ENCODE measurements at regions not wholly inside any gene's neighbourhood (a gene's known extent, or its start where the extent isn't known, plus 50 kb on each side); places are given as distances from the start of the nearest gene placed in this dataset.
"Not testable (repeated sequence)": the region's sequence is repeated elsewhere in the genome, so short reads cannot be mapped to it uniquely, and the experiment has no call there.

DNA sequence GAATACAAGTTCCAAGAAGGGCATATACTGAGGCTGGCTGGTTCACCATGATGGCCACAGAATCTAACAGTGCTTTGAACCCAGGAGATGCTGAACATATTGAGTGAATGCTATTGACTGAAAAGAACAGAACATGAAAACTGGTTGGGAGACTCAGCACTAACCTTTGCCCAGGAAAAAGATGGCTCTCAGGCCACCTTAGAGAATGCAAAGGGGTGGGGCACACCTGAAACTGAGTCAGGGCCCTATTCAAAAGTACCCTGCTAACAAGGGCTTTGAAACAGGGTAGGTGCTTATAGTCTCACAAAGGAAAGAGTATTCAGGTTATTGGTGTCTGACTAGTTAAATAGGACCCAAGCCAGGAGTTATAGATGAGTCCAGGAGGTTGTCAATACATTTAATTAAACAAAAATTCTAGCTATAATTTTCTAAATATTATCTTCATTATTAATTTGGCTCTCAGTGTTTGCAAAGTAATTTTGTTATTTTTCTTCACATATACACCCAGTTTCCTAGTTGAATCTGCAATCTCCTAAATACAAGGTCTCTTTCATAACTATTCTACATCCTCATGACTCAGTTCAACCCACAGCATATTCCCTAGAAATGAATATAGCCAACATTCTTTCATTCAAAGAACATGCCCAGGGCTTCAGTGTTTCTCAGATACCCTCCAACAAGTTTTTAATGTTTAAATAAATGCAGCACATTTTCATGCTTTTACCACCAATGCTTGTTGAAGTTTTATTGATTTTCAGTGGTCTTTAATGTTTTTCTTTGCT is 144.2 kb upstream of the RAPGEF2 start:
- TF ChIP-seq, protein P1, sequence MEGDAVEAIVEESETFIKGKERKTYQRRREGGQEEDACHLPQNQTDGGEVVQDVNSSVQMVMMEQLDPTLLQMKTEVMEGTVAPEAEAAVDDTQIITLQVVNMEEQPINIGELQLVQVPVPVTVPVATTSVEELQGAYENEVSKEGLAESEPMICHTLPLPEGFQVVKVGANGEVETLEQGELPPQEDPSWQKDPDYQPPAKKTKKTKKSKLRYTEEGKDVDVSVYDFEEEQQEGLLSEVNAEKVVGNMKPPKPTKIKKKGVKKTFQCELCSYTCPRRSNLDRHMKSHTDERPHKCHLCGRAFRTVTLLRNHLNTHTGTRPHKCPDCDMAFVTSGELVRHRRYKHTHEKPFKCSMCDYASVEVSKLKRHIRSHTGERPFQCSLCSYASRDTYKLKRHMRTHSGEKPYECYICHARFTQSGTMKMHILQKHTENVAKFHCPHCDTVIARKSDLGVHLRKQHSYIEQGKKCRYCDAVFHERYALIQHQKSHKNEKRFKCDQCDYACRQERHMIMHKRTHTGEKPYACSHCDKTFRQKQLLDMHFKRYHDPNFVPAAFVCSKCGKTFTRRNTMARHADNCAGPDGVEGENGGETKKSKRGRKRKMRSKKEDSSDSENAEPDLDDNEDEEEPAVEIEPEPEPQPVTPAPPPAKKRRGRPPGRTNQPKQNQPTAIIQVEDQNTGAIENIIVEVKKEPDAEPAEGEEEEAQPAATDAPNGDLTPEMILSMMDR (conservative IDR thresholded peaks at IDR 0.05; ENCODE audit: low read depth, low read length) = no peak
- no peak for DNase-seq (ENCODE audit: low read depth)
- no peak overlapping the region for H3K4me3 ChIP-seq (ENCODE audit: low read length)

DNA sequence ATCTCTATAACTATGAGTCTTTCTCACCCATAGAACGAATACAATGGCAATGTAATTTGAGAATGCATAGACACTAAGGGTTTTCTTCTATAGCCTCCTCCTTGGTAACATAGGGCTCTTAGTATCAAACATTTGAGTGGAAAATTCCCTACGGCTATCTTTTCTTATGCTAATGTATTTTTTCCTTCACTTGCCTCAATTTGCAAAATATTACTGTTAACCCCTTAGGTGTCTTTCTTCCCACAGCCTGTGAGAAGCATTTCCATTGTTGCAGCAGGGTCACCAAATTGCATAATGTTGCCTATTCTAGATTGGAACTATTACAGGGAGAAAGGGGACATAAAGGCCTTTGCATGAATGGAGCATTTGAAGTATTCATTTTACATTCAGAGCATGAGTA is 140.5 kb upstream of the RAPGEF2 start:
- no peak for DNase-seq (ENCODE audit: low read depth)
- TF ChIP-seq, protein P1 (conservative IDR thresholded peaks at IDR 0.05; ENCODE audit: low read depth, low read length) = no peak
- H3K4me3 ChIP-seq (ENCODE audit: low read length) = no peak overlapping the region

DNA sequence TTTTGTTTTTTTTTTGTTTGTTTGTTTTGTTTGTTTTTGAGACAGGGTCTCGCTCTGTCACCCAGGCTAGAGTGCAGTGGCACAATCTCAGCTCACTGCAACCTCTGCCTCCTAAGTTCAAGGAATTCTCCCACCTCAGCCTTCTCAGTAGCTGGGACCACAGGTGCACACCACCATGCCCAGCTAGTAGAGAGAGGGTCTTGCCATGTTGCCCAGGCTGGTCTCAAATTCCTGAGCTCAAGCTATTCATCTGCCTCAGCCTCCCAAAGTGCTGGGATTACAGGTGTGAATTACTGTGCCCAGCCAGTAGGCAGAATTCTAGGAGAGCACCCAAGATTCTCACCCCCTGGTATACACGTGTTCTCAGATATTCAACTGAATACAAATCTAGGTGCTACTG is 139.6 kb upstream of the RAPGEF2 start:
- not testable (repeated sequence) for DNase-seq (ENCODE audit: low read depth); H3K4me3 ChIP-seq (ENCODE audit: low read length)

DNA sequence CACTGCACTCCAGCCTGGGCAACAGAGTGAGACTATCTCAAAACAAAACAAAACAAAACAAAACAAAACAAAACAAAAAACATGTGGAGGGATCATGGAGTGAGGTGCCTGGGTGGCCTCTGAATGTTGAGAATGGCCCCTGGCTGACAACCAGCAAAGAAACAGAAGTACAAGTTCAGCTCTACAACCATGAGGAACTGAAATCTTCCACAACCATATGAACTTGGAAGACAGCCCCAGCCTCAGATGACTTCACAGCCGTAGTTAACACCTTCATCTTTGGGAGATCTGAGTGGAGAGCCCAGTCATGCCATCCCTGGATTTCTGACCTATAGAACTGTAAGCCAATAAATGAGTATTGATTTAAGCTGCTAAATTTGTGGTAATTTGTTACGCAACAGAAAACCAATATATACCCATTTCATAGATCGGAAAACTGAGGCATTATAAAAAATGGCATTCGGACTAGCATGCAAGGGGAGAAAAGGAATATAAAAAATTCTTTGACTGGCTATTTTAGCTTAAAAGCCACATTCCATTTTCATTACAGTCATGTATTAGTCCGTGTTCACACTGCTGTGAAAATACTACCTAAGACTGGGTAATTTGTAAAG is 138.7 kb upstream of the RAPGEF2 start:
- DNase-seq (ENCODE audit: low read depth) = no peak
- TF ChIP-seq, protein P1 (conservative IDR thresholded peaks at IDR 0.05; ENCODE audit: low read depth, low read length) = no peak
- no peak overlapping the region for H3K4me3 ChIP-seq (ENCODE audit: low read length)

DNA sequence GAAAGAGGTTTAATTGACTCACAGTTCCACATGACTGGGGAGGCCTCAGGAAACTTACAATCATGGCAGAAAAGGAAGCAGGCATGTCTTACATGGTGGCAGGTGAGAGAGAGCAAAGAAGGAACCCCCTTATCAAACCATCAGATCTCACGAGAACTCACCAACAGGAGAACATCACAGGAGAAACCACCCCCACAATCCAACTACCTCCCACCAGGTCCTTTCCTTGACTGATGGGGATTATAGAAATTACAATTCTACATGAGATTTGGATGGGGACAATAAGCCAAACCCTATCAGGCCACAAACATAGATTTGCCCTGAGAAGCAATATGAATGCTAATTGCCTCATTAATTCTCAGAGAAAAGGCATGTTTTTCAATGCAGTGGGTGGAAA is 138.2 kb upstream of the RAPGEF2 start:
- no peak overlapping the region for H3K4me3 ChIP-seq (ENCODE audit: low read length)
- TF ChIP-seq, protein P1 (conservative IDR thresholded peaks at IDR 0.05; ENCODE audit: low read depth, low read length) = no peak
- no peak for DNase-seq (ENCODE audit: low read depth)

DNA sequence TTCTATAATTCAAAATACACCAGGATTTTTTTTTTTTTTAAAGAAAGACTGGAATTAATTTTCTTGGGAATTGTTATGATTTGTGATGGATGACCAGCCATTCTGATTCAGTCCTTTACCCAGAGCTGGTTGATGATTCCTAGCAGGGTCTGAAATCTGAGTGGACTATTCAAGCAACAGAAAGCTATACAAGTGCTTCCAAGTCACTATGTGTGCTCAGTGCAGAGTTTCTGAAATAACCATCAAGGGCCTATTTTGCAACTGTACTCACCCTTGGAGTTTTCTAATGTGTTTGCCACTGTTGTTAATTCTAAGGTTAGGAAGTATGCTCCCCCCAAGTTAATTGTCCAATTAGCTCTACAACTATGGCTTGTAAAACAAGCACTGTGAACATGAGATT is 137.7 kb upstream of the RAPGEF2 start:
- H3K4me3 ChIP-seq (ENCODE audit: low read length) = no peak overlapping the region
- DNase-seq (ENCODE audit: low read depth) = no peak
- TF ChIP-seq, protein P1 (conservative IDR thresholded peaks at IDR 0.05; ENCODE audit: low read depth, low read length) = no peak

DNA sequence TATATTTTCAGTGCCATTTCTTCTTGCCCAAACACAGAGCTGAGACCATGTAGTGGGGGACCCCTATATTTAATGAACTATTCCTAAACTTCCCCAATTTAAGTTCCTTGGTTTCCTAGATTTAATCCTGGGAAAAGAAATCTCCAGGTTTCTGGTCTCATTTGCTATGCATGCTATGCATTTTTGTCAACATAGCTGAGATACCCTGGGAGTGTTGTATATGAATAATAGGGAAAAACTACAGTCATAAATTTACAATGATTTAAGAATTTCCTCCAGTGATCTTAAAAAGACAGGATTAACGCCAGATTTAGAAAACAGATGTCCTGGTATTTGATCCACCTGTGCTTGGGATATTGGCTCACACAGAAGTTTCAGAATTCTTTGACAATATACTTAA is 136.8 kb upstream of the RAPGEF2 start:
- no peak for DNase-seq (ENCODE audit: low read depth)
- TF ChIP-seq, protein P1 (conservative IDR thresholded peaks at IDR 0.05; ENCODE audit: low read depth, low read length) = no peak
- H3K4me3 ChIP-seq (ENCODE audit: low read length) = no peak overlapping the region

All from retinal pigment epithelial cell (primary cell).